Activated CD8-positive, alpha-beta memory T cell treated with anti-CD3 and anti-CD28 coated beads, Interleukin-2, amount 50 U/mL, for 1 hour (primary cell): ENCODE measurements at regions not wholly inside any gene's neighbourhood (a gene's known extent, or its start where the extent isn't known, plus 50 kb on each side); places are given as distances from the start of the nearest gene placed in this dataset.

Experiments used
- DNase-seq: peaks from one replicate; pipeline ENCODE4 v3.0.0-alpha.2; 2020; ENCODE audit errors: extremely low read depth

GRCh38 chr2:2930841-2931240 is 446.8 kb downstream of the EIPR1 start:
- DNase-seq, result no peak

GRCh38 chr2:2926858-2927175 is 450.8 kb downstream of the EIPR1 start:
- no peak for DNase-seq

DNA sequence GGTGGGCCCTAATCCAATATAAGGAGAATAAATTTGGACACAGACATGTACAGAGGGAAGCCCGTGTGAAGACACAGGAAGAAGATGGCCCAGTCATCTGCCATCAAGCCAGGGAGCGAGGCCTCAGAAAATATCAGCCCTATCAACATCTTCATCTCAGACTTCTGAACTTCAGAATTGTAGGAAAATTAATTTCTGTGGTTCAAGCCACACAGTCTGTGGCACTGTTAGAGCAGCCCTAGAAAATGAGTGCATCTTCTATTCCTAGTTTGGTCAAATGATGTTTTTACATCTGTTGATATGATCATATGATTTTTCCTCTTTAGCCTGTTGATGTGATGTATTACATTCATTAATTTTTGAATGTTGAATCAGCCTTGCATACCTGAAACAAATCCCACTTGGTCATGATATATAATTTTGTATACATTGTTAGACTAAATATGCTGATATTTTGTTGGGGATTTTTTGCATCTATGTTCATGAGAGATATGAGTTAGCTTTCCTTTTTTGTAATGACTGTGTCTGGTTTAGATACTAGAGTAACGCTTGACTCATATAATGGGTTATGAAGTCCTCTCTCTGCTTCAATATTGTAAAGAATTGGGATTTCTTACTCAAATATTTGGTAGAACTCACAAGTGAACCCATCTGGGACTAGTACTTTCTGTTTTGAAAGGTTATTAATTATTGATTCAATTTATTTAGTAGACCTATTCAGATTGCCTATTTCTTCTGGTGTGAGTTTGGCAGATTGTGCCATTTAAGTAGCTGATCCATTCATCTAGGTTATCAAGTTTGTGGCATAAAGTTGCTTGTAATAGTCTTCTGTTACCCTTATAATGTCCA is 451.4 kb downstream of the EIPR1 start:
- no peak for DNase-seq

DNA sequence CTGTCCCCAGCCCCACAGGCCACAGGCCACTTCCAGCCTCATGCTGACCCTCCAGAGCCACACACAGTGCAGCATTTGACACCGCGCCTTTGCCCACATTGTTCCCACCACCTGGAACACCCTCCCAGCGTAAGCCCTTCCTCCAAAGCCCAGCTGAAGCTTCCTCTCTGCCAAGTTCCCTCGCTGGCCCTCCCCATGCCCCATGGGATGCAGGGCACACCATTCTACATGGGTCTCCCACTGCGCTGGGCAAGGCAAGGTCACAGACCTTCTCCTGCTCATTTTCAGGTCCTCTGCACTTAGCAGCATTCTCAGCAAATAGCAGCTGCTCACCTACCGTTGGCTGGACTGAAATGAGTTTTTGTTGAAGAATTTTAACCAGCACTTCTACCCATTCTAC is 455.5 kb downstream of the EIPR1 start:
- no peak for DNase-seq

GRCh38 chr2:2921011-2921720 is 456.5 kb downstream of the EIPR1 start:
- DNase-seq, result no peak

DNA sequence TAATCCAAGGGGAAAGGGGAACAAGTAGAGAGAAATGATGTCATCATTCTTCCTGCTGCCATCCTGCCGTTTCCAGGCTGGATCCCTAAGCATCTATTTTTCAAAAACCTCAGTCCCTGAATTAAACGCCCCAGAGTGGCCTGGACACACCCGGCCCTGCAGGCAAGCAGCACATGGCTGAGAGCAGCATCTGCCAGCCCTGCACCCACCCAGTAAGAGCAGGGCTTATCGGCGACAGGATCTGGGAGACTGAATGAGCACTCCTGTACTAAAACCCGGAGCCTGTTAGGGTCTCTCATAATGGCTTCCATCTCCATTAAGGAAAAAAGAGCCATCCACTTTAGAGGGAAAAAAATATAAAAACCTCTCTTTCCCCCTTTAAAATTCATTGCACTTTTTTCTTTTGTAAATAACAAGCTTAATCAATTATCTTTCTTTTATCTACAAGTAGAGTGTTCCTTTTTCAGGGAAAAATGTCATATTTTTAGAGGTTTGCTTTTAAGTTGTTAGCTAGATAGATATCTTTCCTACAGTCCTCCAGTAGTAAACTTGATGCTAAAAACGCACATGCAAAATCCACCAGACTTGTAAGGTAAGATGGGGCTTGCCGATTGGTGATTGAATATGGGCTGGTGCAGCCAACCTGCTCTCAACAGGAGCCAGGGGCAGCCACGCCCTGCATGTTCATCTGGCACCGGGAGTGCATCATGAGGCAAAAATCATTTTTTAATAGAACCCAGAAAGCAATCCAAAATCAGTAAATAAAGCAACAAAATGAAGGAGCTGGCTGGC is 457.8 kb downstream of the EIPR1 start:
- DNase-seq, result no peak

DNA sequence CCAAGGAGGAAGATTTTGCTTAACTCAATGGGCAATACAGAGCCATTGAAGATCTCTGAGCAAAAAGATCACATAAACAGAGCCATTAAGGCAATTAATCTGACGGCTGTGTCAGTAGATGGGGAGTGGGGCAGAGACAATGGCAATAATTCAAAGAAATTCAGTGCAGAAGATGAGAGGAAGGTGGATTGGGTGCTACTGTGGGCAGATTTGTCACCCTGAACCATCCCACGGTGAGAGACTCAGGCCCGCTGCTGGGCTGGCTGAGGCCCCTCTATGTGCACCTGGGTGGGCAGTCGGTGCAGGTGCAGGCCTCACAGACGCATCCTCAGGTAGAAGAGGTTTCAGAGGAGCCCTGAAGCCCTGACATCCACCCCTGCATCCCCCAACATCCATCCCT is 458.6 kb downstream of the EIPR1 start:
- DNase-seq, result no peak

DNA sequence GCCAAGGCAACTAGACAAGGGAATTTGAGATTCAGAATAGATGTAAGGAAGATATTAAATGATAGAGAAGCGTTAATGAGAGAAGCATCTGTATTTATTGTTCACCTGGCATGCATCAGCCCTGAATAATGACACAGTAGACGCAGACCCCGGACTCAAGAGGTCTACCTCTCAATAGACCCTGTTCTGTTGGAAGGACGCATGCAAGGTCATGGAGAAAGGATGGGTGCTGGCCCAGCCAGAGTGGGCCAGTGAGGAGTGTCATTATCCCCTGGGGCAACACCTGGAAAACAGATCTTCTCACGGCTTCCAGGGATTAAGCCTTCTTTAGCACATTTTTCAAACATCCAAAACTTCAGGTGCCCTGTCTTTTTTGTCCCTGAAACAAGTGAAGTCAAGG is 461.0 kb downstream of the EIPR1 start:
- DNase-seq, result no peak

GRCh38 chr2:2914252-2914651 is 463.4 kb downstream of the EIPR1 start:
- DNase-seq, result no peak

DNA sequence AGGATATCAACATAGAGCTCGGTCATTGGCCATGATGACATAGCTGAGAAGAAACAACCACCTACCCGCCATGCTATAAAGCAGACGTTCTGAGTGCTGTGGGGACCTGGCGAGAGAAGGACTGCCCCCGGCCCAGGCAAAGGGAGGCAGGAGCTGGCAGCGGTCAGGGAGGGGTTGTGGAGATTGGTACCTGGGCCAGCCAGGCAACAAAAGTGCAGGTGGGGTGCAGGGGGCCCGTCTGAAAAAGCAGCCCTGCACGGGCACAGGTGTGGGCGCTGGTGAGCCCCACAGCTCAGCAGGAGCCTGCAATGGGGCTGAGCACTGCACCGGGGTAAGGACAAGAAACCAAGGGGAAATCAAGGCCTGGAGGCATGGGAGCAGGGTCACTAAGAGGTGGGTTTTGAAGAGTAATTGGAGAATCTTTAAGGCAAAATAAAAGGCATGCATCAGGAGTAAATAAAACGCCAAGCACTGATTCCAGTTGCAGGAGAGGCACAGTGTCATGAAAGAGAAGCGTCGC is 464.0 kb downstream of the EIPR1 start:
- no peak for DNase-seq

GRCh38 chr2:2912731-2913130 is 464.9 kb downstream of the EIPR1 start:
- DNase-seq, result no peak

DNA sequence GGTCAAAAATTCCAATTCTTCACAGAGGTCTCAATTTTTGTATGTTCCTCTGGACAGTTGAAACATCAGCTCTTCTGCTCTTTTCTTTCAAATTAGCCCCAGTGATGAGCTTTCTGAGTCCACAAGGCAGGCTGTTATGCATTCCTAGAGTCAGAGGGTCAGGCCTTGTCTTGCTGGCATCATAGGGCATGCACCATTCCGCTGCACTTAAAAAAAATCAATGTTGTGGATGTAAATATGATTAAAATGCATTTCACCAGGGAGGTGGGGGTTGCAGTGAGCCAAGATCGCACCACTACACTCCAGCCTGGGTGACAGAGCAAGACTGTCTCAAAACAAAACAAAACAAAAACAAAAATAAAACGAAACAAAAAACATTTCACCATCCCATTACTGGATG is 465.3 kb downstream of the EIPR1 start:
- DNase-seq, result no peak

- DNase-seq, result no peak
Observed at GRCh38 chr2:2910259-2910658, 467.4 kb downstream of the EIPR1 start.

DNA sequence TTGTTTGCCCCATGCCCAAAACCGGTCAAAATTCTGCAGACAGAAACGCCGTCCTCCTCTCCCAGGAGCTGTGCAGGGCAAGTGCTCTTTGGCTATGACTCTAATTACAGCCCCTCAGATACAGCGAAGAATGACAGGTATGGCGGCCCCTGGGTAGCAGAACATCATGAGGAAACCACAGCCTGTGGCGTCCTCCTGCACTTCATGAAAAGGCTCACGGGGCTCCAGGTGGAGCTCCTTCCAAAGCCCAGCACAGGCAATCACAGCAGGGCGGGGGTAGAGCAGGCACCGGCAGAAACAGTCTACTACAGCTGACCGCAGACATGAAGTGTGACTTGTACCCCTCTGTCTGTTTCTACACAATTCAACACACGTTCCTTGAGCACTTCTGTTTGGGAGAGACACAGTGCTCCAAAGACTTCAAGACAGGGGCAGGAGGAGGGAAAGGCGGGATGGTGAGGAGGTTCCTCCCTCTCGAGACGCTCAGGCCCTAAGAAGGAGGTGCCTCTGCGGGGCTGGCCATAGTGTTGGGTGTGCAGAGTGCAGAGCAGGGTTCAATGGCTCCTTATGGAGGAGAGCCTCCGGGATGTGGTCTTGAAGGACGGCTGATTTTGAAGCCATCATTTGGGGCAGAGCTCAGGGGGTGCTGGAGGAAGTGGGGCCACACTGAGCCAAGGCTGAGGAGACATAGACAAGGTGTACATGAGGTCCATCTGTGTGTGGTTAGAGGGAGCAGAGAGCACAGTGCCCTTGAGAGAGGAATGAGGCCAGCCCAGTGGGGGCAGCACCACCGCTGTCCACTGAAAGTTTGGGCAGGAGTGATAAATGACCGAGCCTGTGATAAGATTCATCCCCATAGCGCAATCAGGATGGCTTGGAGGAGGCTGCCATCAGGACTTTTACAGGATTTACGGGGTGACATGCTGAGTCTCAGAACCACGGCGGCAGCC is 468.3 kb downstream of the EIPR1 start:
- DNase-seq, result no peak

DNA sequence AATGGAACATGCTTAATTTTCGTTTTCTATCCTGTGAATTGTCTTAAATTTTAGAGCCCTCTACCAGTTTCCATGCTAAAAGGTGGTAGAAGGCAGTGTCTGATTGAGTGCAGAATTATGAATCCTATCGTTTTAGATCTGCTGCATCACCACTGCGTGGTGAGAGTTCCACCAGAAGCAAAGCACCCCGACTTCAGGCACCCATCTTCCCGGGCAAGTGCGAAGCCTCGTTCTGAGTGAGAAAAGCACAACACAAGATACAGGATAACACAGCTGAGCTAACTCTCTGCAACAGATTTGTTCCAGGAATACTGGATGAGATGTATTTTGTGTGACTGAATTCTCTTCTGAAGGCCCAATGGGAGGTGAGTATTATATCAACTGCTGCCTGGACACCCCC is 471.5 kb downstream of the EIPR1 start:
- no peak for DNase-seq

DNA sequence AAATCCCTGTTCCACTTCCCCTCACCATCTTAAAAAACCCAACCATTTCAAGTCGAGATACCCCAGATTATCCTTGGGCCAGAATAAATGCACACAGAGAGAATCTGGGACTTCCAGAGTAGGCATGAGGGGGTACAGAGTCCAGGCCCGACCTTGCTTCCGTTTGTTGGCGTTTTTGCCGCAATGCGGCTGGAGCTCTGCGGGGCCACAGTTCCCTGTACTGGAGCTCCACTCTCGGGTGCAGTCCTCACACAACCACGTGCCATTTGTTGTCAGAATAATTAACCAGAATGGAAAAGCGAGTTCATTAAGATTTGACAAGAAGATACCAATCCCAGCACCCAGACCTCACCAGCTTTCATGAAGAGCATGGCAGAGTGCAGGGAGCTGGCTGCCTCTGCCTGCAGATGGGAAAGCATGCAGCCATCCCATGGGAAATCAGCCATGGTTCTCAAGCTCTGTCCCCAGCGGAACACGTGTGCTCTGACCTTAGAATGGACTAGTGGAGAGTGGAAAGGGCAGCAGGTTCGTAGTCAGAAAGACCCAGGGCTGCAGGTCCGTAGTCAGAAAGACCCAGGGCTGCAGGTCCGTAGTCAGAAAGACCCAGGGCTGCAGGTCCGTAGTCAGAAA is 472.8 kb downstream of the EIPR1 start:
- no peak for DNase-seq

DNA sequence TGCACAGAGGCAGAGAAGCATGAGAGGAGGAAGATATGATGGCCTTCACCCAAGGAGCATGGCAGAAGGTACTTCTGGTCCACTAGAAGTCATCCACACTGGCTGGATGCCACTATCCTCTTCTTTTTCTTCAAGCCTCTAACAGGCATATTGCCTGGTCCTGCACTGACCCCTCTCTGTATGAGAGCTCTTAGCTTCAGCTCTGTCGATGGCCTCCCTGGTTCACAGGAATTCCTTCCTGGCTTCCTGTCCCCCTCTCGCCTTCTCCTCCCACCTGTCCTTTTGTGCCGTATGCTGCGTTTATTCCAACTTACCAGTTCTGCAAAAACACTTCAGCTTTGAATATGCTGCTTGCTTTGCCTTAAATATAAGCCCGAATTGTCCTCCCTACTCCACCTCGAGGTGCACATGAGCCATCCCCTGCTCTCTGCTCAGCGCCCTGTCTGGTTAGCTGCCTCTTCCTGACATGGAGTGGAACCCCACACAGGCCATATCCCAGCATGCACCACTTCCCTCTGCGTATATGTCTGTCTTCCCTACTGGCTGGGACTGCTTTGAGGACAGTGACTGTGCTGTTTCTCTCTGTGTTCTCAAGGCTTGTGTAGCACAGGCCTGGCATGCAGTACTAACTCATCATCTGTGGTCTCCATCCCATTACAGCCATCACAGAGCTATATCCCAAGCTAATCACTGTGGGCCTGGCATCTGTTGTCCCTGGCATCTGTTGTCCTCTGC is 474.9 kb downstream of the EIPR1 start:
- DNase-seq, result no peak

DNA sequence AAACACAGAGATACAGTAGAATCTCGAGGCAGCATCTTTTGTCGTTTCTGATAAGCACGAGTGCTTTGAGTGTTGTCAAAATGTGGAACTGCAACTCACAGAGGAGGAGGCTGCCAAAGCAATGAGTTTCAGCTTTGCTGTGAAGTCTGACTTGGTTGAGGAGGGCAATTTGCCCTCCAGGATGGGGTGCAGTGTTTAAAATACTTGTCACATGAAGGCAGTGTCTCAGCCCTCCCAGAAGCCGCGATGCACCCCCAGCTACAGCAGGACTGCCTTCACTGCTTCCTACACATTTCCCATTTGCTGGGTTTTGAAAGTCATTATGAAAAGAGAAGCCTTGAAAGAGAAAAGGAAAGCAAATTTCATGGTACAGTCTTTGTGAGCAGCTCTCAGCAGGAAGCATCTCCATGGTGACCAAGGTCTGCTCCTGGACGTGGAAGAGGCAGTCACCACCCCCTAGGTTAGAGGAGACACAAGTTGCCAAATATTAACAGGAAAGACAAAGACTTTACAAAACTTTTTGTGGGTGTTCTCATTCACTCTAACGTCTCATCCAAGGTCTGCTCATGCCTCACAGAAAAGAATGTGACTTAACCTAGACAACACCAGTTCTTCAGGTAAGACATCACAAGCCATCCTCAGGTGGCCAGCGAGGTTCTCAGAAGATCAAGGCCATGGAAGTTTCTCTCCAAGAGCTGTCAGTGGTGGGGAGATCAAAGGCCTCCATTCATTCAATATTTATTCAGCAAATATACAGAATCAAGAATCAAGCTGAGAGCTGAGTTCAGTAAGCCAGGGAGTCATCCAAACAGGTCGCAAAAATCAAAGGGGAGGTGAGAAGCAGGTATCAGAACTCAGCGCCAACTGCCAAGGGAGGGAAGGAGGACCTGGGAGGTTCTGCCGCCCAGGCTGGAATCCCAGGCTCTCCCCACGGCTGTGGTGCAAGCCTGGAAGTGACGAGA is 476.0 kb downstream of the EIPR1 start:
- no peak for DNase-seq

- no peak for DNase-seq
Observed at GRCh38 chr2:2899826-2900225, 477.8 kb downstream of the EIPR1 start.
